ENCODE measurements at regions not wholly inside any gene's neighbourhood (a gene's known extent, or its start where the extent isn't known, plus 50 kb on each side); places are given as distances from the start of the nearest gene placed in this dataset.
"Not testable (repeated sequence)": the region's sequence is repeated elsewhere in the genome, so short reads cannot be mapped to it uniquely, and the experiment has no call there.

DNA sequence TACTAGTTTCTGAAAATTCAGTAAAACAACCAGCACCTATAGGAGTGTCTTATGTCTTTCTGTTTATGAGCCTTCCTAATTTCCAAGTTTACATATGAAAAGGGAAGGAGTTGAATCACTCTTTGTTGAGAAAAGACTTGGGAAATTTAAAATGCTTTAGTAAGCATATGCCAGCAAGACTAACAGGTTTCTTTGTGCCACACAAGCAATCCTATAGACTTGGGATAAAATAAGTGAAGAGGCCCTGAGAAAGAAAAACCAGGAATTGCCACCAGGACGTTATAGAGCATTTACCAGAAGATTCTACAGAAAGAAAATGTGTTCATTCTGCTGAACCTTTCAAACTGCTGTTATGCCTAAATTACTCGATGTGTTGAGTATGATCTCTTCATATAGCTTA, 1099.1 kb downstream of the EPHA3 start:
- DNase-seq (ENCODE audit: low spot score): not testable (repeated sequence)

GRCh38 chr3:90207353-90208097, 1100.1 kb downstream of the EPHA3 start:
- DNase-seq (ENCODE audit: low spot score): not testable (repeated sequence)

DNA sequence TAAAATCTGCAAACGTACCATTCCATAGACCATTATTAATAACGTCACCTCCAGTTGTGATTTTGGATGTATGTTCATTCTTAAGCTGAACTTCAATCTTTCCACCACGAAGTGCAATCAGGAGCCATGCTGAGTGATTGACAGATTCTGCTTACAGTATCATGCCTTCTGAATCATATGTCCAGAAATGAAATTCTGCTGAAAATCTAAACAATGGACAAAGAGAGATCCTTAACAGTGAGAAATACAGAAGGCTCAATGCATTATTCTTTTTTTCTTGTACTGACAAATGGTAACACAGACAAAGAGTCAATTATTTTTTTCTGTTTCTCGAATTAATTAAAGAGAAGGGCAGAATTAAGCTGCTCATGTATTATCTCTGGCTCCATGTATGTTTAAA, 1114.5 kb downstream of the EPHA3 start:
- DNase-seq (ENCODE audit: low spot score): no peak

DNA sequence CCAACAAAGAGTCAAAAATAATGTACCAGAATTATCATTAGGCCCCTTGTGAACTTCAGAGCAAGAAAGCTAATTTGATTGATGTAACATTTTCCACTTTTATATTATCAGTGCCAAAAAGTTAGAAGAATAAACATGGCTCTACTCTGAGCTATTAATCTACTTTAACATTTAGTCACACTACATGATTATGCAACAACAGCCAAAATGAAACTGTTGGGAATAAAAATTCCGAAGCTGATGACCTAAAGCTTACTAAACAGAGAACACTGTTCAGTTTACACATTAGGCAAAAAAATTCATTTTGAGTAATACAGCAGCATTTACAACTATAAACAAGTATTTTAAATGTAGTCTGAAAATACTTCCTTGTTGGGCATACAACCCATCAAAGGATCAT, 1134.1 kb downstream of the EPHA3 start:
- DNase-seq (ENCODE audit: low spot score): no peak

DNA sequence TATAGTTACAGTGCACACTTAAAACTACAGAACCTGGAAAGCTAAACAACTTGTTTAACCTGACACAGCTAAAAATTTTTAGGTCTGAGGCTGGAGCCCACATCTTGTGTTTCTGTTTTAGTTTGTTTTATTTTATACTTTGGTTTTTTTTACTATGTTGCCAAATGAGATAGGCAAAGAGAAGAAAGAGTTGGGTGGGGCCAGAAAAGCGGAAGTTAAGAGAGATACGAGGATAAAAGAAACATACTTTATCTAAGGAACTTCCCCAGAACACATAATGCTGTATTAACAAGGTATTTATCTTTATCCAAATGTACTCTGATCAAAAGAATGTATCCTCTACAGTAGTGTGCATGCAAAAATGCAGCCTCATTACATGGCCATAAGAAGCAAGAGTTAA, 1145.7 kb downstream of the EPHA3 start:
- no peak for DNase-seq (ENCODE audit: low spot score)

DNA sequence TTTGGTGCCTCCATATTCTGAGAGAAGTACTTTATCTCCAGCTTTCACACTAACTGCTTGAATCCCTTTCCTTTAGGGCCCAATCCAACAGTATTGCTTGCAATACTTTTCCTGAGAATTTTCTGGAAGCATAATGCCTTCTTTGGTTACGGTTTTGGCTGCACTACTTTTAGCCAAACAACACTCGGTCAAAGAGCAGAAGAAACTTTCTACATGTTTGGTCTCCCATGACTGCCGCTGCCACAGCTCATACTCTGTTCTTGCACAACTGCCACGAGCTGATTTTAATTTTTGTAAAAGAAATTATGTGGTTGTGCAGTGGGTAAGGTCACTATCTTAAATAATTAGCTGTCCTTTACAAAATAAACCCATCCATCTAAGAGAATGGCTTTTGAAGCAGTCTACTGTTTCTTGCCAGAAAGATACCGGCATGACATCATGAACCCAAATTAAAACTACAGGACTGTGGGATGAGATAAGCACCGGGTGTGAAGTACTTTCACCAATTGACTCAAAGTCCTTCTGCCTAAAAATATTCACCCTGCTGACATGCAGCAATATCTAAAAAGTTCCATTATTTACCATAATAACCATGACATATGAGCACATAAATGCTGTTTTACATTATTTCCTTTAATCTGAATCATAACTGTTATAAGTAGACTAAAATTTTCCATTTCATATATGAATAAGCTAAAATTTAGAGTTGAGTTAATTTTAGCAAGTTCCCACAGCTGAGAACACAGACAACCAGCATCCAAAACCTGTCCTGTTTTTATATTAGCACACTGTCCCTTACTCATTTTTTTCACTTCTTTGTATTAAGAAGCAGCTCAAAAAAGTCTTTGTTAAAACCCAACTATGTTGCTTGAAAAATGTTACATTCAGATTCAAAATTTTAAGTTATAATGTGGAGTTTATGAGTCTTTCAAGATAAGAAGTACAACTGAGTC, 1154.3 kb downstream of the EPHA3 start:
- DNase-seq (ENCODE audit: low spot score): no peak

All from cerebellar cortex (tissue), 1 donor.